Activated CD8-positive, alpha-beta memory T cell treated with anti-CD3 and anti-CD28 coated beads, Interleukin-2, amount 10 ng/mL, durations not matched to agents 7 days and 5 days (primary cell): ENCODE measurements at regions not wholly inside any gene's neighbourhood (a gene's known extent, or its start where the extent isn't known, plus 50 kb on each side); places are given as distances from the start of the nearest gene placed in this dataset.

ENCODE experiments used
- ATAC-seq: fragments of 150-1000 bp; cut with Tn5 transposase; one replicate; pipeline ENCODE4 v1.10.0; 2021; ENCODE audit warnings: moderate library complexity
- CTCF ChIA-PET: fragments of 350-600 bp; sonication (Branson Sonifier 250); formaldehyde crosslinking; loops from one replicate; lab custom pipeline; 2021; ENCODE audit warnings: antibody characterized with exemption; lab: Charles Lee
- DNase-seq: peaks from one replicate; pipeline ENCODE4 v3.0.0-alpha.2; 2020
- H3K27ac Mint-ChIP-seq: one replicate; pipeline ENCODE4 v1.8.0; 2021; ENCODE audit warnings: mild to moderate bottlenecking, mixed read lengths
- H3K27me3 Mint-ChIP-seq: one replicate; pipeline ENCODE4 v1.8.0; 2021; ENCODE audit warnings: mixed read lengths
- H3K36me3 Mint-ChIP-seq: one replicate; pipeline ENCODE4 v1.8.0; 2021; ENCODE audit warnings: mild to moderate bottlenecking, mixed read lengths
- H3K4me1 Mint-ChIP-seq: one replicate; pipeline ENCODE4 v1.8.0; 2021; ENCODE audit warnings: mixed read lengths
- H3K4me3 Mint-ChIP-seq: one replicate; pipeline ENCODE4 v1.8.0; 2021; ENCODE audit warnings: mild to moderate bottlenecking, moderate library complexity, mixed read lengths
- H3K9me3 Mint-ChIP-seq: one replicate; pipeline ENCODE4 v1.8.0; 2022; ENCODE audit warnings: low read depth, mixed read lengths

GRCh38 chr2:48175254-48175653 lies 139.2 kb upstream of the FOXN2 start:
- Mint-ChIP-seq H3K36me3 (no peaks in the 10 kb centered on the region), H3K27ac (no peak overlapping the region), H3K9me3 (peaks cover 2% of the 10 kb centered on the region), H3K27me3 (peaks cover 3% of the 10 kb centered on the region), H3K4me1 (no peaks in the 10 kb centered on the region), H3K4me3 (no peak overlapping the region)
- CTCF ChIA-PET, result no interaction called here
- DNase-seq, result no peak
- no peak for ATAC-seq

DNA sequence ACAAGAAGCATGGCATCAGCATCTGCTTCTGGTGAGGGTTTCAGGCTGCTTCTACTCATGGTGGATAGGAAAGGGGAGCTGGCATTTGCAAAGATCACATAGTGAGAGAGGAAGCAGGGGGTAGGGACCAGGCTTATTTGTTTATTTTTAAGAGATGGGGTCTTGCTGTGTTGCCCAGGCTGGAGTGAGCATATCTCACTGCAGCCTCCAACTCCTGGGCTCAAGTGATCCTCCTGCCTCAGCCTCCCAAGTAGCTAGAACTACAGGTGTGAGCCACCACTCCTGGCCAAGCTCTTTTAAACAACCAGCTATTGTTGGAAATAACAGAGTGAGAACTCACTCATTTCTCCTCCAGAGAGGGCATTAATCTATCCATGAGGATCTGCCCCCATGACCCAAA lies 138.8 kb upstream of the FOXN2 start:
- Mint-ChIP-seq H3K27me3 (peaks cover 3% of the 10 kb centered on the region), H3K4me1 (no peaks in the 10 kb centered on the region), H3K36me3 (no peaks in the 10 kb centered on the region), H3K9me3 (peaks cover 2% of the 10 kb centered on the region), H3K4me3 (no peak overlapping the region), H3K27ac (no peak overlapping the region)
- CTCF ChIA-PET, result no interaction called here
- DNase-seq (no peak), ATAC-seq (no peak)

GRCh38 chr2:48176876-48177275 lies 137.6 kb upstream of the FOXN2 start:
- CTCF ChIA-PET, result no interaction called here
- no peaks in the 10 kb centered on the region for H3K36me3 Mint-ChIP-seq
- no peak overlapping the region for H3K4me3 Mint-ChIP-seq
- H3K27ac Mint-ChIP-seq, result no peak overlapping the region
- peaks cover 3% of the 10 kb centered on the region for H3K27me3 Mint-ChIP-seq
- DNase-seq (no peak), ATAC-seq (no peak)
- H3K4me1 Mint-ChIP-seq, result no peaks in the 10 kb centered on the region
- H3K9me3 Mint-ChIP-seq, result peaks cover 2% of the 10 kb centered on the region

DNA sequence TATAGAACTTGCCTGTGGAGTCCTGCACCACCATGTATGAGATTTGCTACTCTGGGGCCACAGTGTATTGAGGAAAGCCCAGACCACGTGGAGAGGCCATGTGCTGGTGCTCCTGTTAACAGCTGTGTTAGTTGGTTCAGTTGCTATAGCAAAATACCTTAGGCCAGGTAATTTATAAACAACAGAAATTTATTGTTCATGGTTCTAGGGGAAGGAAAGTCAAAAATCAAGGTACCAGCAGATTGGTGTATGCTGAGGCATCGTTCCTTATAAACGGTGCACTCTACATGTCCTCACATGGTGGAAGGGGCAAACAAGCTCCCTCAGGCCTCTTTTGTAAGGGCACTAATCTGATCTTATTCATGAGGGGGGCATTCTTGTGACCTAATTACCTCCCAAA lies 135.9 kb upstream of the FOXN2 start:
- Mint-ChIP-seq H3K4me3 (no peak overlapping the region), H3K27me3 (peaks cover 3% of the 10 kb centered on the region), H3K27ac (no peak overlapping the region), H3K4me1 (no peaks in the 10 kb centered on the region), H3K36me3 (no peaks in the 10 kb centered on the region), H3K9me3 (peaks cover 2% of the 10 kb centered on the region)
- DNase-seq (no peak), ATAC-seq (no peak)
- CTCF ChIA-PET, result no interaction called here

DNA sequence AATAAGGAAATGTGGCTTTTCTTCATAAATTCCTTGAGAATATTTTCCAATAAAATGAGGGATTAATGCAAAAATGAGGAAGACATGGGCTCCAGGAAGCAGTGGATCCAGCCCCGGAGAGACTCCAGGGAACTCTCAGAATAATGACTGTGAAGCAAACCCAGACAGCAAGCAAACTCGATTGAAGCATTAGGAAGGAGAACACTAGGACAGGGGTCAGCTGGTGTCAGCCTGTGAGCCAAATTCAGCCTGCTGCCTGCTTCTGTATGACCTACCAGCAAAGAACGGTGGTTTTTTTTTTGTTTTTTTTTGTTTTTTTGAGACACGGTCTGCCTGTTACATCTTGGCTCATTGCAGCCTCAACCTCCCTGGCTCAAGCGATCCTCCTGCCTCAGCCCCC lies 133.9 kb upstream of the FOXN2 start:
- CTCF ChIA-PET, result no interaction called here
- no peaks in the 10 kb centered on the region for H3K36me3 Mint-ChIP-seq
- peaks cover 2% of the 10 kb centered on the region for H3K9me3 Mint-ChIP-seq
- ATAC-seq (no peak), DNase-seq (no peak)
- H3K27me3 Mint-ChIP-seq, result peaks cover 3% of the 10 kb centered on the region
- no peak overlapping the region for H3K4me3 Mint-ChIP-seq
- no peak overlapping the region for H3K27ac Mint-ChIP-seq
- H3K4me1 Mint-ChIP-seq, result no peaks in the 10 kb centered on the region

DNA sequence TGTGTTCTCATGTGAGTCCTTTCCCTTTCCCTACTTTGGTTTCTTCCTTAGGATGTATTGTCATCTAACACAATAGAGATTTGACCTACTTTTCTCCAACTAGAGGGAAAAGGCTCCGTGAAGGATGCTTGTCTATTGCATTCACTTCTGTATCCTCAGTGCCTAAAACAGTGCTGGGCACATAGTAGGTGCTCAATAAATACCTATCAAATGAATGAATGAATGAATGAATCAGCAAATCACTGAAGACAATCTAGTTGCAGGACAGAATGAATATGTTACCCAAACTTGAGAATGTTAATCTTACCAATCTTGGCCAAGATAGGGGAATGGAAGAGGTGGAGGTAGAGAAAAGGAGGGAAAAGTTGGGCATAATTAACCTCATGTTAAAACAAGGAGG lies 131.2 kb upstream of the FOXN2 start:
- Mint-ChIP-seq H3K4me1 (no peaks in the 10 kb centered on the region), H3K27me3 (no peaks in the 10 kb centered on the region), H3K36me3 (no peaks in the 10 kb centered on the region), H3K9me3 (no peaks in the 10 kb centered on the region), H3K4me3 (no peak overlapping the region), H3K27ac (no peak overlapping the region)
- no peak for DNase-seq
- ATAC-seq, result no peak
- CTCF ChIA-PET, result no interaction called here

- no peaks in the 10 kb centered on the region for H3K27me3 Mint-ChIP-seq
- ATAC-seq (no peak), DNase-seq (no peak)
- no peak overlapping the region for H3K27ac Mint-ChIP-seq
- CTCF ChIA-PET, result no interaction called here
- no peaks in the 10 kb centered on the region for H3K36me3 Mint-ChIP-seq
- no peaks in the 10 kb centered on the region for H3K4me1 Mint-ChIP-seq
- no peaks in the 10 kb centered on the region for H3K9me3 Mint-ChIP-seq
- H3K4me3 Mint-ChIP-seq, result no peak overlapping the region
Observed at GRCh38 chr2:48183991-48184390, 130.5 kb upstream of the FOXN2 start.

GRCh38 chr2:48187503-48187902 lies 127.0 kb upstream of the FOXN2 start:
- H3K27ac Mint-ChIP-seq, result no peak overlapping the region
- H3K4me3 Mint-ChIP-seq, result no peak overlapping the region
- CTCF ChIA-PET, result no interaction called here
- H3K27me3 Mint-ChIP-seq, result no peaks in the 10 kb centered on the region
- ATAC-seq, result no peak
- H3K9me3 Mint-ChIP-seq, result no peaks in the 10 kb centered on the region
- H3K4me1 Mint-ChIP-seq, result peaks cover 5% of the 10 kb centered on the region
- H3K36me3 Mint-ChIP-seq, result no peaks in the 10 kb centered on the region
- DNase-seq, result no peak

DNA sequence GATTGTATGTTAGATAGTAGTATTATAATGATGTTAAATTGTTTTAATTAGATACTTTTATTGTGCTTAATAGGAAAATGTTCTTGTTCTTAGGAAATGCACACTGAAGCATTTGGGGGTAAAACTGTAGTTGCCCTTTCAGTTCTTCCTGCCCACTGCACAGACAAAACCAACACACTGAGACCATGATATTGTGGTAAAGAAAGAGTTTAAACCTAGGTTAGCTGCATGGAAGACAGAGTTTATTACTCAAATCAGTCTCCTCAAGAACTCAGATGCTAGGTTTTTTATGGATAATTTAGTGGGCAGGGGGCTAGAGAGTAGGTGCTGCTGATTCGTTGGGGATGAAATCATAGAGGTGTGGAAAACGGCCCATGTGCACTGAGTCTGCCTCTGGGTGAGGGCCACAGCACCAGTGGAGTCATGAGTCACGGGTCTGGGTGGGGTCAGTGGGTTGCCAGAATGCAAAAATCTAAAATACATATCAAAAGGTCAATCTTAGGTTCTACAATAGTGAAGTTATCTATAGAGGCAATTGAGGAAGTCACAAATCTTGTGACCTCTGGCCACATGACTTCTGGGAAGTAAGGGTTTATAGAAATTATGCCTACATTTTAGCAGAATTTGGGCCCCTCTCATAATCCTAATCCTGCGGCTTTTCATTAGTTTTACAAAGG lies 124.8 kb upstream of the FOXN2 start:
- ATAC-seq (no peak), DNase-seq (no peak)
- Mint-ChIP-seq H3K36me3 (no peaks in the 10 kb centered on the region), H3K4me3 (no peak overlapping the region), H3K4me1 (peaks cover 5% of the 10 kb centered on the region), H3K27ac (no peak overlapping the region), H3K9me3 (no peaks in the 10 kb centered on the region), H3K27me3 (no peaks in the 10 kb centered on the region)
- CTCF ChIA-PET, result no interaction called here

DNA sequence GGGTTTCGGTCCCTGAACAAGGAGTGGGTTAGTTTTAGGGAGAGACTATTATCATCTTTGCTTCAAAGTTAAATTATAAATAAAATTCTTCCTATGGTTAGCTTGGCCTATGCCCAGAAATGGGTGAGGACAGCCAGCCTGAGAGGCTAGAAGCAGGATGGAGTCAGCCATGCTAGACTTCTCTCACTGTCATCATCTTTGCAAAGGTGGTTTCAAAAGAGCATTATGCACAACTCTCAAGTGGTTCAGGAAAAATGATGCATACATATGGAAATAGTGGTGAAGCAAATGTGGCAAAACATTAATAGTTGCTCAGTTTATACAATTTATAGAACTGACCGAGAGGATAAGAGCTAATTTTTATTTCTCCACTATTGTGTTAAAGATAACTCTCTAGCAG lies 124.3 kb upstream of the FOXN2 start:
- H3K9me3 Mint-ChIP-seq, result no peaks in the 10 kb centered on the region
- CTCF ChIA-PET, result no interaction called here
- no peak overlapping the region for H3K4me3 Mint-ChIP-seq
- ATAC-seq (no peak), DNase-seq (no peak)
- no peaks in the 10 kb centered on the region for H3K36me3 Mint-ChIP-seq
- H3K4me1 Mint-ChIP-seq, result peaks cover 5% of the 10 kb centered on the region
- H3K27me3 Mint-ChIP-seq, result no peaks in the 10 kb centered on the region
- no peak overlapping the region for H3K27ac Mint-ChIP-seq

- DNase-seq, result no peak
- H3K4me1 Mint-ChIP-seq, result peaks cover 2% of the 10 kb centered on the region
- H3K9me3 Mint-ChIP-seq, result no peaks in the 10 kb centered on the region
- no peak for ATAC-seq
- no peaks in the 10 kb centered on the region for H3K27me3 Mint-ChIP-seq
- H3K4me3 Mint-ChIP-seq, result no peak overlapping the region
- no peaks in the 10 kb centered on the region for H3K36me3 Mint-ChIP-seq
- CTCF ChIA-PET, result no interaction called here
- H3K27ac Mint-ChIP-seq, result no peak overlapping the region
Observed at GRCh38 chr2:48194641-48195040, 119.8 kb upstream of the FOXN2 start.

DNA sequence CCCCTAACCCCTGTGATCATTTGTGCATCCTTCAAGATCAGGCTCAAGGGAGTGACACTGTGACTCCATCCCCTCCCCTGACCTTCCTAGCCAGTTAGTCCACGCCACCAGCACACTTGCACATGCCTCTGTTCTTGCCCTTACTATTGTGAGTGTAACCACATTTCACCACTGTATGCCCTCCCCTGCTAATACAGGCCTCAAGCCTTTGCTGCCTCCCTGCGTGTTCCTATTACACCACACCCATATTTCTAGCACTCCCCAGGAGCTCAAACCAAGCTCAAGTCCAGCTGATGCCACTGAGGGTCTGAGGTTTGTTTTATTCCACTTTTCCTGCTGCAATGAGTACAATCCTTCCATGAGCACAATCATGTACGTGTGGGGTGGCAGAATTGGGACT lies 119.3 kb upstream of the FOXN2 start:
- H3K9me3 Mint-ChIP-seq, result no peaks in the 10 kb centered on the region
- CTCF ChIA-PET, result no interaction called here
- H3K27ac Mint-ChIP-seq, result no peak overlapping the region

DNA sequence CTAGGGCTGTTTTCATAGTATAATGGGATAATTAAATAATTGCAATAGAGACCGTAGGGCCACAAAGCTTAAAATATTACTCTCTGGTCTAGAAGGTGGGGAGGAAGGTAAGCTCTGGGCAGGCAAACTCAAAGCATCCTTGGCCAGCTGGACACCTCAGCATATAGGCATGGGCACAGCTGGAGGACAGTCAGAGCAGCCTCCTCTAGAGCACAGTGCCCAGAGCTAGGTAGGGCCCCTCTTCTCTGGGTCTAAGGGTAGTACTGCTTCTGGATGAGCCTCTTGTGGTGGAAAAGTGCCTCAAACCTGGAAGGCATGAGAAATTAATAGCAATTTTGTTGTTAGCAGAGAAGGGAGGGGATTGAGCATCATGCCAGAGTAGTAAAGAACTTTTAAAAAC lies 116.9 kb upstream of the FOXN2 start:
- Mint-ChIP-seq H3K4me3 (no peak overlapping the region), H3K27ac (no peak overlapping the region), H3K27me3 (no peaks in the 10 kb centered on the region), H3K4me1 (peaks cover 2% of the 10 kb centered on the region), H3K36me3 (no peaks in the 10 kb centered on the region), H3K9me3 (no peaks in the 10 kb centered on the region)
- DNase-seq (no peak), ATAC-seq (no peak)
- CTCF ChIA-PET, result no interaction called here

More for the DNA sequence above, 119.3 kb upstream of the FOXN2 start:
- Mint-ChIP-seq H3K4me1 (no peaks in the 10 kb centered on the region), H3K36me3 (no peaks in the 10 kb centered on the region), H3K27me3 (no peaks in the 10 kb centered on the region), H3K4me3 (no peak overlapping the region)
- DNase-seq (no peak), ATAC-seq (no peak)

- H3K36me3 Mint-ChIP-seq, result no peaks in the 10 kb centered on the region
- no peak overlapping the region for H3K4me3 Mint-ChIP-seq
- H3K4me1 Mint-ChIP-seq, result peaks cover 2% of the 10 kb centered on the region
- H3K27ac Mint-ChIP-seq, result no peak overlapping the region
- ATAC-seq, result no peak
- no peak for DNase-seq
- no peaks in the 10 kb centered on the region for H3K9me3 Mint-ChIP-seq
- no peaks in the 10 kb centered on the region for H3K27me3 Mint-ChIP-seq
- CTCF ChIA-PET, result no interaction called here
Observed at GRCh38 chr2:48198371-48198770, 116.1 kb upstream of the FOXN2 start.

DNA sequence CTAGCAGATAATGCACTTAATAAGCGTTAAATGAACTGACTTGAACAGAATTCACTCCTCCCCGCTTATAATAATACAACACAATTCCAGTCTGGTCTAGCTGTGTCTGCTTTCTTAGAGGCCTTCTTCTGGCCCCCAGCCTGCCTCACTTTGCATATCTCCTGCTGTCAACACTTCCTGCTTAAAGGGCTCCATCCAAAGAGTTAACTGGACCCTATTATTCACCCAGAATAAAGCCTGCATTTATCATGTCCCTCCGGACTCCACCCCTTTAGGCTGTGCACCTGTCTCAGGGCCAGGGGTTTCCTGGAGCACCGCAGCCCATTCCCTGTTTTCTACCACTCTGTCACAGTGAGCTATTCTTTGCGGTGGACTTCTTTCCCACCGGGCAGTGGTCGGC lies 115.4 kb upstream of the FOXN2 start:
- no peak overlapping the region for H3K4me3 Mint-ChIP-seq
- ATAC-seq (no peak), DNase-seq (no peak)
- no peaks in the 10 kb centered on the region for H3K9me3 Mint-ChIP-seq
- peaks cover 2% of the 10 kb centered on the region for H3K4me1 Mint-ChIP-seq
- no peak overlapping the region for H3K27ac Mint-ChIP-seq
- H3K27me3 Mint-ChIP-seq, result no peaks in the 10 kb centered on the region
- H3K36me3 Mint-ChIP-seq, result no peaks in the 10 kb centered on the region
- CTCF ChIA-PET, result no interaction called here
